ENCODE measurements at regions not wholly inside any gene's neighbourhood (a gene's known extent, or its start where the extent isn't known, plus 50 kb on each side); places are given as distances from the start of the nearest gene placed in this dataset.

DNA sequence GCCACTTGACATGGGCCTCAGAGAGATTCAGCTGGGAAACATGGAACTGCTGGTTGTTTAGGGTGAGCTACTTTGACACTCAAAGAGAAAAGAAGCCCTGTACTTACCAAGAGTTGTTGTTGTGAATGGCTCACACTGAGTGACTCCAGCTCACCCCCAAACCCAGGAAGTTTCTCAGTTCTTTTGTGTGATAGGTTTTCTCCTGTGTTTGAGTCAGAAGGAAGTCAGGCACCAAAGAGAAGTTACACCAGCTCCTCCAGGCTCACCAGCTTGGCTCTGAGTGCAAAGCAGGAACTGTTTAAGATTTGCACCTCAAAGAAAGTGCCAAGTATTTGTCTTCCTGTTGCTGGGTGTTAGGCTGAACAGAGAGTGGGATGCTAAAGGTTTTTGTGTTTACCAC, 111.2 kb upstream of the PROX1 start:
- Histone ChIP-seq H4K20me1 (ENCODE audit: insufficient read depth, low read length) (no peaks in the 10 kb centered on the region), H3K4me2 (ENCODE audit: low read length) (no peak overlapping the region), H3K9me3 (ENCODE audit: insufficient read depth, low read length) (no peaks in the 10 kb centered on the region), H3K27me3 (ENCODE audit: low read depth, low read length) (peaks cover 12% of the 10 kb centered on the region), H3K4me1 (ENCODE audit: low read length) (no peaks in the 10 kb centered on the region), H3K79me2 (ENCODE audit: low read length) (no peaks in the 10 kb centered on the region), H3K4me3 (ENCODE audit: low read length) (no peak overlapping the region), H3K27ac (ENCODE audit: low read length) (no peak overlapping the region), H2AFZ (ENCODE audit: low read depth, low read length) (no peak overlapping the region), H3K9ac (ENCODE audit: low read length) (no peak overlapping the region), H3K36me3 (replicated peaks; ENCODE audit: low read depth, low read length) (no peaks in the 10 kb centered on the region)
- no peak for TF ChIP-seq EZH2phosphoT487 (IDR thresholded peaks at IDR 0.05; ENCODE audit: low read depth)
- TF ChIP-seq, protein P1, sequence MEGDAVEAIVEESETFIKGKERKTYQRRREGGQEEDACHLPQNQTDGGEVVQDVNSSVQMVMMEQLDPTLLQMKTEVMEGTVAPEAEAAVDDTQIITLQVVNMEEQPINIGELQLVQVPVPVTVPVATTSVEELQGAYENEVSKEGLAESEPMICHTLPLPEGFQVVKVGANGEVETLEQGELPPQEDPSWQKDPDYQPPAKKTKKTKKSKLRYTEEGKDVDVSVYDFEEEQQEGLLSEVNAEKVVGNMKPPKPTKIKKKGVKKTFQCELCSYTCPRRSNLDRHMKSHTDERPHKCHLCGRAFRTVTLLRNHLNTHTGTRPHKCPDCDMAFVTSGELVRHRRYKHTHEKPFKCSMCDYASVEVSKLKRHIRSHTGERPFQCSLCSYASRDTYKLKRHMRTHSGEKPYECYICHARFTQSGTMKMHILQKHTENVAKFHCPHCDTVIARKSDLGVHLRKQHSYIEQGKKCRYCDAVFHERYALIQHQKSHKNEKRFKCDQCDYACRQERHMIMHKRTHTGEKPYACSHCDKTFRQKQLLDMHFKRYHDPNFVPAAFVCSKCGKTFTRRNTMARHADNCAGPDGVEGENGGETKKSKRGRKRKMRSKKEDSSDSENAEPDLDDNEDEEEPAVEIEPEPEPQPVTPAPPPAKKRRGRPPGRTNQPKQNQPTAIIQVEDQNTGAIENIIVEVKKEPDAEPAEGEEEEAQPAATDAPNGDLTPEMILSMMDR (IDR thresholded peaks at IDR 0.05; ENCODE audit: low read depth, low read length): no peak

- Histone ChIP-seq H3K79me2 (ENCODE audit: low read length) (no peaks in the 10 kb centered on the region), H2AFZ (ENCODE audit: low read depth, low read length) (no peak overlapping the region), H3K27ac (ENCODE audit: low read length) (no peak overlapping the region), H3K4me1 (ENCODE audit: low read length) (peaks cover 8% of the 10 kb centered on the region), H3K4me2 (ENCODE audit: low read length) (no peak overlapping the region), H3K9ac (ENCODE audit: low read length) (no peak overlapping the region), H4K20me1 (ENCODE audit: insufficient read depth, low read length) (no peaks in the 10 kb centered on the region), H3K4me3 (ENCODE audit: low read length) (no peak overlapping the region), H3K9me3 (ENCODE audit: insufficient read depth, low read length) (no peaks in the 10 kb centered on the region), H3K36me3 (replicated peaks; ENCODE audit: low read depth, low read length) (no peaks in the 10 kb centered on the region), H3K27me3 (ENCODE audit: low read depth, low read length) (peaks cover 32% of the 10 kb centered on the region)
- no peak for TF ChIP-seq EZH2phosphoT487 (IDR thresholded peaks at IDR 0.05; ENCODE audit: low read depth)
- TF ChIP-seq, protein P1 (IDR thresholded peaks at IDR 0.05; ENCODE audit: low read depth, low read length): no peak
Observed at GRCh38 chr1:213883618-213884017, 104.2 kb upstream of the PROX1 start.

- peaks cover 32% of the 10 kb centered on the region for H3K27me3 ChIP-seq (ENCODE audit: low read depth, low read length)
- no peak overlapping the region for H2AFZ ChIP-seq (ENCODE audit: low read depth, low read length)
- no peak overlapping the region for H3K4me2 ChIP-seq (ENCODE audit: low read length)
- H3K9ac ChIP-seq (ENCODE audit: low read length): no peak overlapping the region
- H3K4me1 ChIP-seq (ENCODE audit: low read length): peaks cover 8% of the 10 kb centered on the region
- no peaks in the 10 kb centered on the region for H3K36me3 ChIP-seq (replicated peaks; ENCODE audit: low read depth, low read length)
- no peaks in the 10 kb centered on the region for H3K9me3 ChIP-seq (ENCODE audit: insufficient read depth, low read length)
- no peak for TF ChIP-seq EZH2phosphoT487 (IDR thresholded peaks at IDR 0.05; ENCODE audit: low read depth)
- TF ChIP-seq, protein P1 (IDR thresholded peaks at IDR 0.05; ENCODE audit: low read depth, low read length): no peak
- H3K79me2 ChIP-seq (ENCODE audit: low read length): no peaks in the 10 kb centered on the region
- no peak overlapping the region for H3K27ac ChIP-seq (ENCODE audit: low read length)
- no peak overlapping the region for H3K4me3 ChIP-seq (ENCODE audit: low read length)
- H4K20me1 ChIP-seq (ENCODE audit: insufficient read depth, low read length): no peaks in the 10 kb centered on the region
Observed at GRCh38 chr1:213884402-213884801, 103.4 kb upstream of the PROX1 start.

DNA sequence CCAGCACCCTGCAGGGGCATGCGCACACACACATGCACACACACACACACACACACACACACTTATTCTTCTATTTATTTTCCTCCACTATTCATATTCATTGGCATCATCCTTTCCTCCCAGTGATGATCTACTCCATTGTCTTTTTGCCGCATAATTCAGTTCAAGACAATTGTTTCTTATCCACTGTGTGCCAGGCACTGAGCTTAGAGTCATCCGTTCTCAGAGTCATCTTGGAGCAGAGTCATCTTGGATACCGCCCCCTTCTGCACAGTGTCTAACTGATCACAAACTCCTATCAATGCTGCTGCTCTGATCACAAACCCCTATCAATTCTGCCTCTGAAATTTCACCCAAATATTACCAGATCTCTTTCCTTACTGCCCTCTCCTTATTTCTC, 102.8 kb upstream of the PROX1 start:
- no peak overlapping the region for H3K4me3 ChIP-seq (ENCODE audit: low read length)
- H3K27me3 ChIP-seq (ENCODE audit: low read depth, low read length): peaks cover 35% of the 10 kb centered on the region
- TF ChIP-seq EZH2phosphoT487 (IDR thresholded peaks at IDR 0.05; ENCODE audit: low read depth): no peak
- TF ChIP-seq, protein P1 (IDR thresholded peaks at IDR 0.05; ENCODE audit: low read depth, low read length): no peak
- H3K36me3 ChIP-seq (replicated peaks; ENCODE audit: low read depth, low read length): no peaks in the 10 kb centered on the region
- no peaks in the 10 kb centered on the region for H4K20me1 ChIP-seq (ENCODE audit: insufficient read depth, low read length)
- no peaks in the 10 kb centered on the region for H3K79me2 ChIP-seq (ENCODE audit: low read length)
- H3K4me2 ChIP-seq (ENCODE audit: low read length): no peak overlapping the region
- peaks cover 8% of the 10 kb centered on the region for H3K4me1 ChIP-seq (ENCODE audit: low read length)
- H2AFZ ChIP-seq (ENCODE audit: low read depth, low read length): no peak overlapping the region
- no peak overlapping the region for H3K9ac ChIP-seq (ENCODE audit: low read length)
- no peaks in the 10 kb centered on the region for H3K9me3 ChIP-seq (ENCODE audit: insufficient read depth, low read length)
- H3K27ac ChIP-seq (ENCODE audit: low read length): no peak overlapping the region
